Activated naive CD4-positive, alpha-beta T cell treated with Interleukin-2 at 50 U/mL for 16 hours (primary cell): ENCODE measurements at regions not wholly inside any gene's neighbourhood (a gene's known extent, or its start where the extent isn't known, plus 50 kb on each side); places are given as distances from the start of the nearest gene placed in this dataset.
A peak's percentile ranks its signal among the peaks of the same experiment; 100 is the strongest.

Source experiments
- DNase-seq: peaks from one replicate; pipeline ENCODE4 v3.0.0-alpha.2; 2020

GRCh38 chr17:79306424-79307318 is 232.0 kb downstream of the ENGASE start:
- DNase-seq: no peak

GRCh38 chr17:79305768-79306423 is 231.3 kb downstream of the ENGASE start:
- no peak for DNase-seq

- no peak for DNase-seq
Measured at GRCh38 chr17:79305376-79305767, 230.7 kb downstream of the ENGASE start.

- no peak for DNase-seq
Measured at GRCh38 chr17:79304884-79305283, 230.3 kb downstream of the ENGASE start.

- no peak for DNase-seq
Measured at GRCh38 chr17:79303641-79304205, 229.1 kb downstream of the ENGASE start.

- no peak for DNase-seq
Measured at GRCh38 chr17:79301469-79301868, 226.8 kb downstream of the ENGASE start.

- DNase-seq: no peak
Measured at GRCh38 chr17:79299349-79299748, 224.7 kb downstream of the ENGASE start.

- no peak for DNase-seq
Measured at GRCh38 chr17:79298799-79299198, 224.2 kb downstream of the ENGASE start.

GRCh38 chr17:79296243-79296642 is 221.6 kb downstream of the ENGASE start:
- no peak for DNase-seq

GRCh38 chr17:79295307-79295706 is 220.7 kb downstream of the ENGASE start:
- DNase-seq: no peak

- peak; percentile 23 for DNase-seq
Measured at GRCh38 chr17:79294459-79295071, 219.9 kb downstream of the ENGASE start.

GRCh38 chr17:79292501-79292900 is 217.9 kb downstream of the ENGASE start:
- DNase-seq: no peak

- DNase-seq: no peak
Measured at GRCh38 chr17:79291391-79291790, 216.8 kb downstream of the ENGASE start.

- no peak for DNase-seq
Measured at GRCh38 chr17:79290726-79291125, 216.1 kb downstream of the ENGASE start.

GRCh38 chr17:79288950-79289349 is 214.3 kb downstream of the ENGASE start:
- DNase-seq: no peak

GRCh38 chr17:79286440-79286839 is 211.8 kb downstream of the ENGASE start:
- no peak for DNase-seq

- no peak for DNase-seq
Measured at GRCh38 chr17:79285973-79286372, 211.3 kb downstream of the ENGASE start.

- DNase-seq: no peak
Measured at GRCh38 chr17:79282294-79282693, 207.7 kb downstream of the ENGASE start.

- DNase-seq: no peak
Measured at GRCh38 chr17:79281803-79282202, 207.2 kb downstream of the ENGASE start.

- DNase-seq: no peak
Measured at GRCh38 chr17:79280866-79281572, 206.4 kb downstream of the ENGASE start.

- DNase-seq: no peak
Measured at GRCh38 chr17:79280010-79280409, 205.4 kb downstream of the ENGASE start.

- no peak for DNase-seq
Measured at GRCh38 chr17:79279320-79279719, 204.7 kb downstream of the ENGASE start.

- DNase-seq: no peak
Measured at GRCh38 chr17:79276821-79277220, 202.2 kb downstream of the ENGASE start.
